ENCODE measurements at regions not wholly inside any gene's neighbourhood (a gene's known extent, or its start where the extent isn't known, plus 50 kb on each side); places are given as distances from the start of the nearest gene placed in this dataset.
"Not testable (repeated sequence)": the region's sequence is repeated elsewhere in the genome, so short reads cannot be mapped to it uniquely, and the experiment has no call there.

DNA sequence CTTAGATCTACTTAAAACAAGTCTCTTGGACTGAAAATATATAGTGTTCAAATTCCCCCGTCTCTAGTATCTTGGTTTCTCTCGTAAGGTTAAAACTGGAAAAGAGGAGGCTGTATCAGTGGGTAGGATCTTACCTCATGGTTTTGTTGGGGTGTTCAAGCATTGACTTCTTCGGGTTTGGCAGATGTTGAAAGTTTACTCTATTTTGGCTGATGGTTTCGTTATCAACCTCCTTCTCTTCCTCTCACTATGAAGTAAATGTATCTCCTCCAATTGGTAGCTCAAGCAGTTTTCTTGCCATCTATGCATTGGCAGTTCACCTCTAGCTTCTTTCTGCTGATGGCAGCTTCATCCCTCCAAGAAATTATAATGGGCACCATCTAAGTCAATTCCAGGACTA, 506.5 kb upstream of the GRIN3A start:
- peaks cover 6% of the 10 kb centered on the region; the same call in 1 of the 2 replicates for H4K20me1 ChIP-seq (ENCODE audit: insufficient read depth)
- CTCF ChIA-PET = no interaction called here
- H2AFZ ChIP-seq = no peak overlapping the region
- intact Hi-C loops (cut with micrococcal nuclease; ENCODE audit: unreplicated experiment) = no loop called here
- H3K27ac ChIP-seq = no peak overlapping the region
- H3K9me3 ChIP-seq (ENCODE audit: insufficient read depth, low read depth) = no peaks in the 10 kb centered on the region
- DNase-seq = no peak
- H3K79me2 ChIP-seq (ENCODE audit: low read depth) = no peaks in the 10 kb centered on the region
- no TSS peak for BruUV-seq (replicated peaks)
- H3K27me3 ChIP-seq (ENCODE audit: insufficient read depth, low read depth) = no peaks in the 10 kb centered on the region
- no peaks in the 10 kb centered on the region for H3K36me3 ChIP-seq (ENCODE audit: low read depth)
- H3K9me2 ChIP-seq (ENCODE audit: insufficient read depth) = no peaks in the 10 kb centered on the region
- no peak overlapping the region for H3K4me3 ChIP-seq
- TF ChIP-seq, protein P1, sequence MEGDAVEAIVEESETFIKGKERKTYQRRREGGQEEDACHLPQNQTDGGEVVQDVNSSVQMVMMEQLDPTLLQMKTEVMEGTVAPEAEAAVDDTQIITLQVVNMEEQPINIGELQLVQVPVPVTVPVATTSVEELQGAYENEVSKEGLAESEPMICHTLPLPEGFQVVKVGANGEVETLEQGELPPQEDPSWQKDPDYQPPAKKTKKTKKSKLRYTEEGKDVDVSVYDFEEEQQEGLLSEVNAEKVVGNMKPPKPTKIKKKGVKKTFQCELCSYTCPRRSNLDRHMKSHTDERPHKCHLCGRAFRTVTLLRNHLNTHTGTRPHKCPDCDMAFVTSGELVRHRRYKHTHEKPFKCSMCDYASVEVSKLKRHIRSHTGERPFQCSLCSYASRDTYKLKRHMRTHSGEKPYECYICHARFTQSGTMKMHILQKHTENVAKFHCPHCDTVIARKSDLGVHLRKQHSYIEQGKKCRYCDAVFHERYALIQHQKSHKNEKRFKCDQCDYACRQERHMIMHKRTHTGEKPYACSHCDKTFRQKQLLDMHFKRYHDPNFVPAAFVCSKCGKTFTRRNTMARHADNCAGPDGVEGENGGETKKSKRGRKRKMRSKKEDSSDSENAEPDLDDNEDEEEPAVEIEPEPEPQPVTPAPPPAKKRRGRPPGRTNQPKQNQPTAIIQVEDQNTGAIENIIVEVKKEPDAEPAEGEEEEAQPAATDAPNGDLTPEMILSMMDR (conservative IDR thresholded peaks at IDR 0.05) = no peak
- no peak for TF ChIP-seq EZH2 (IDR thresholded peaks at IDR 0.05; ENCODE audit: low read depth)
- no peaks in the 10 kb centered on the region for H3K4me1 ChIP-seq (replicated peaks; ENCODE audit: insufficient read depth)
- POLR2A ChIA-PET (ENCODE audit: unreplicated experiment) = no interaction called here
- no peak overlapping the region for H3K4me2 ChIP-seq
- no peaks in the 10 kb centered on the region for H3F3A ChIP-seq (ENCODE audit: insufficient read depth, low read depth)

DNA sequence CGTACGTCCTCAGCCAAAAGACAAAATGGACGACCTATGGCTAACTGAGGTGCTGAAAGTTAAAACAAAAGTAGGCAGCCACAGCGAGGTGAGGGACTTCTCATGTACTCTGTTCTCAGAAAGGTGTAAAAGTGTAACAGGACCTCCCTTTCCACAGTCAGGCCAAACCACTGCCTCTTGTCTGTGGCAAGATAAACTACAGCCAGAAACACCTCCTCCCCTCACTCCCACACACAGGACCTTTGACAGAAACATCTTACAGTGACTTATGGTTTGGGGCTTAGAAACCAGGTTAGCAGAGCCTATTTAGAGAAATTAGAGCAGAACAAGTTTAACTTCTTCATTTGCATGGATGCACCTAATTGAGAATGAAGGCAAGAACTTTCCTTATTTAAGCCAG, 499.1 kb upstream of the GRIN3A start:
- Histone ChIP-seq H3K9me3 (ENCODE audit: insufficient read depth, low read depth) (no peaks in the 10 kb centered on the region), H3K4me2 (no peak overlapping the region), H3K79me2 (ENCODE audit: low read depth) (no peaks in the 10 kb centered on the region), H3F3A (ENCODE audit: insufficient read depth, low read depth) (no peaks in the 10 kb centered on the region), H4K20me1 (ENCODE audit: insufficient read depth) (peaks cover 6% of the 10 kb centered on the region; the same call in 1 of the 2 replicates), H3K4me3 (no peak overlapping the region), H3K27me3 (ENCODE audit: insufficient read depth, low read depth) (no peaks in the 10 kb centered on the region), H2AFZ (no peak overlapping the region), H3K27ac (no peak overlapping the region), H3K9me2 (ENCODE audit: insufficient read depth) (no peaks in the 10 kb centered on the region), H3K36me3 (ENCODE audit: low read depth) (no peaks in the 10 kb centered on the region), H3K4me1 (replicated peaks; ENCODE audit: insufficient read depth) (no peaks in the 10 kb centered on the region)
- peak in 1 of 2 experiments; percentile 19 for DNase-seq
- ChIA-PET CTCF (no interaction called here), POLR2A (ENCODE audit: unreplicated experiment) (no interaction called here)
- intact Hi-C loops (cut with micrococcal nuclease; ENCODE audit: unreplicated experiment) = no loop called here
- TF ChIP-seq EZH2 (IDR thresholded peaks at IDR 0.05; ENCODE audit: low read depth) = no peak
- TF ChIP-seq, protein P1 (conservative IDR thresholded peaks at IDR 0.05) = no peak
- no TSS peak for BruUV-seq (replicated peaks)

DNA sequence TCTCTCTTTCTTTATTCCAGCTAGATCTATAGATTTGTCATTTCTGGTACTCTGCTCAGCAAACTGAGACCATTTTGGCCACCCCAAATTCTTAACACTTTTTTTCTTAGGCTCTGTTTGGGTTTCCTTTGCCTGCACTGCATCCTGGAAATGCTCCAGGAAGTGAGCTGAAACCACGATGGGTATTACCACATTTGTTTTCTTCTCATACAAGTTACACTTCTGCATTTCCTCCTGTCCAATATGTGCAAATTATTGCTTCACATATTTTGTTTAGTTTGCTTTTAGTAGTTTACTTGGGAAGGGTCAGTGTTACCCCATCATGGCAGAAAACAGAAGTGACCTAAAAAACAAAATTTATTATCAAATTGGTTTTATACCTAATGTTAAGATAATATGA, 498.6 kb upstream of the GRIN3A start:
- no peaks in the 10 kb centered on the region for H3K79me2 ChIP-seq (ENCODE audit: low read depth)
- no peaks in the 10 kb centered on the region for H3K27me3 ChIP-seq (ENCODE audit: insufficient read depth, low read depth)
- no peak overlapping the region for H3K27ac ChIP-seq
- ChIA-PET CTCF (no interaction called here), POLR2A (ENCODE audit: unreplicated experiment) (no interaction called here)
- H3K36me3 ChIP-seq (ENCODE audit: low read depth) = no peaks in the 10 kb centered on the region
- intact Hi-C loops (cut with micrococcal nuclease; ENCODE audit: unreplicated experiment) = no loop called here
- TF ChIP-seq EZH2 (IDR thresholded peaks at IDR 0.05; ENCODE audit: low read depth) = no peak
- TF ChIP-seq, protein P1 (conservative IDR thresholded peaks at IDR 0.05) = no peak
- no peaks in the 10 kb centered on the region for H3K9me3 ChIP-seq (ENCODE audit: insufficient read depth, low read depth)
- no peak overlapping the region for H2AFZ ChIP-seq
- H3K4me2 ChIP-seq = no peak overlapping the region
- H3K4me1 ChIP-seq (replicated peaks; ENCODE audit: insufficient read depth) = no peaks in the 10 kb centered on the region
- H3F3A ChIP-seq (ENCODE audit: insufficient read depth, low read depth) = no peaks in the 10 kb centered on the region
- no peak overlapping the region for H3K4me3 ChIP-seq
- no peaks in the 10 kb centered on the region for H3K9me2 ChIP-seq (ENCODE audit: insufficient read depth)
- DNase-seq = no peak
- H4K20me1 ChIP-seq (ENCODE audit: insufficient read depth) = peaks cover 6% of the 10 kb centered on the region; the same call in 1 of the 2 replicates
- no TSS peak for BruUV-seq (replicated peaks)

DNA sequence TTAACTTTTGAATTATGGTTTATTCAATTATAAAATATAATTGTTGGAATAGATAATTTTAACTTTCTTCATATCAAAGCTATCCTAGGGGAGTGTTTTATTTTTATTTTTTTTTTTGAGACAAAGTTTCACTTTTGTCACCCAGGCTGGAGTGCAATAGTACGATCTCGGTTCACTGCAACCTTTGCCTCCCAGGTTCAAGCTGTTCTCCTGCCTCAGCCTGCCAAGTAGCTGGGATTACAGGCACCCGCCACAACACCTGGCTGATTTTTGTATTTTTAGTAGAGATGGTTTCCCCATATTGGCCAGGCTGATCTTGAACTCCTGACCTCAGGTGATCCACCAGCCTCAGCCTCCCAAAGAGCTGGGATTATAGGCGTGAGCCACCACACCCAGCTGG, 489.0 kb upstream of the GRIN3A start:
- H2AFZ ChIP-seq; H3K4me3 ChIP-seq; H3K27me3 ChIP-seq (ENCODE audit: insufficient read depth, low read depth); H3K27ac ChIP-seq; H3K79me2 ChIP-seq (ENCODE audit: low read depth); H3K36me3 ChIP-seq (ENCODE audit: low read depth); H3K9me3 ChIP-seq (ENCODE audit: insufficient read depth, low read depth); intact Hi-C loops (cut with micrococcal nuclease; ENCODE audit: unreplicated experiment); H3K4me2 ChIP-seq; H4K20me1 ChIP-seq (ENCODE audit: insufficient read depth); CTCF ChIA-PET; H3K9me2 ChIP-seq (ENCODE audit: insufficient read depth); BruUV-seq (replicated peaks); DNase-seq; H3K4me1 ChIP-seq (replicated peaks; ENCODE audit: insufficient read depth); H3F3A ChIP-seq (ENCODE audit: insufficient read depth, low read depth); POLR2A ChIA-PET (ENCODE audit: unreplicated experiment): not testable (repeated sequence)
